ENCODE measurements at regions not wholly inside any gene's neighbourhood (a gene's known extent, or its start where the extent isn't known, plus 50 kb on each side); places are given as distances from the start of the nearest gene placed in this dataset.

- no peak for DNase-seq (ENCODE audit: low read depth)
These were observed 548.9 kb upstream of the CDH8 start for GRCh38 chr16:62585041-62585545.

- DNase-seq (ENCODE audit: low read depth), result no peak
These were observed 547.2 kb upstream of the CDH8 start for GRCh38 chr16:62583414-62583813.

GRCh38 chr16:62573466-62573865 is 537.2 kb upstream of the CDH8 start:
- no peak for DNase-seq (ENCODE audit: low read depth)

- no peak for DNase-seq (ENCODE audit: low read depth)
These were observed 532.7 kb upstream of the CDH8 start for GRCh38 chr16:62568926-62569325.

GRCh38 chr16:62565706-62566105 is 529.5 kb upstream of the CDH8 start:
- DNase-seq (ENCODE audit: low read depth), result no peak

- DNase-seq (ENCODE audit: low read depth), result no peak
These were observed 528.1 kb upstream of the CDH8 start for GRCh38 chr16:62564291-62564690.

- DNase-seq (ENCODE audit: low read depth), result no peak
These were observed 525.9 kb upstream of the CDH8 start for GRCh38 chr16:62562121-62562520.

- DNase-seq (ENCODE audit: low read depth), result no peak
These were observed 513.6 kb upstream of the CDH8 start for GRCh38 chr16:62549875-62550274.

GRCh38 chr16:62548095-62548494 is 511.9 kb upstream of the CDH8 start:
- DNase-seq (ENCODE audit: low read depth), result no peak

GRCh38 chr16:62546701-62547100 is 510.5 kb upstream of the CDH8 start:
- DNase-seq (ENCODE audit: low read depth), result no peak

- no peak for DNase-seq (ENCODE audit: low read depth)
These were observed 508.8 kb upstream of the CDH8 start for GRCh38 chr16:62545039-62545438.

GRCh38 chr16:62543516-62543915 is 507.3 kb upstream of the CDH8 start:
- no peak for DNase-seq (ENCODE audit: low read depth)

- no peak for DNase-seq (ENCODE audit: low read depth)
These were observed 503.4 kb upstream of the CDH8 start for GRCh38 chr16:62539657-62540056.

GRCh38 chr16:62530426-62530825 is 494.2 kb upstream of the CDH8 start:
- no peak for DNase-seq (ENCODE audit: low read depth)

- no peak for DNase-seq (ENCODE audit: low read depth)
These were observed 479.8 kb upstream of the CDH8 start for GRCh38 chr16:62516001-62516400.

GRCh38 chr16:62503073-62503472 is 466.8 kb upstream of the CDH8 start:
- no peak for DNase-seq (ENCODE audit: low read depth)

- DNase-seq (ENCODE audit: low read depth), result no peak
These were observed 442.7 kb upstream of the CDH8 start for GRCh38 chr16:62478903-62479458.

- no peak for DNase-seq (ENCODE audit: low read depth)
These were observed 441.6 kb upstream of the CDH8 start for GRCh38 chr16:62477796-62478195.

GRCh38 chr16:62475573-62475972 is 439.3 kb upstream of the CDH8 start:
- no peak for DNase-seq (ENCODE audit: low read depth)

- DNase-seq (ENCODE audit: low read depth), result no peak
These were observed 426.7 kb upstream of the CDH8 start for GRCh38 chr16:62462971-62463370.

- DNase-seq (ENCODE audit: low read depth), result no peak
These were observed 414.1 kb upstream of the CDH8 start for GRCh38 chr16:62450291-62450690.

- no peak for DNase-seq (ENCODE audit: low read depth)
These were observed 409.7 kb upstream of the CDH8 start for GRCh38 chr16:62445909-62446308.

- DNase-seq (ENCODE audit: low read depth), result no peak
These were observed 388.0 kb upstream of the CDH8 start for GRCh38 chr16:62424206-62424605.

- no peak for DNase-seq (ENCODE audit: low read depth)
These were observed 372.5 kb upstream of the CDH8 start for GRCh38 chr16:62408760-62409159.

All from RPMI7951 (cell line).